ENCODE measurements at regions not wholly inside any gene's neighbourhood (a gene's known extent, or its start where the extent isn't known, plus 50 kb on each side); places are given as distances from the start of the nearest gene placed in this dataset.

GRCh38 chr6:88483424-88483823 is 317.3 kb upstream of the CNR1 start:
- no peak for DNase-seq
- TF ChIP-seq CTCF (IDR thresholded peaks at IDR 0.05) (no peak), POLR2A (IDR thresholded peaks at IDR 0.05) (no peak)
- intact Hi-C loops (cut with DNase I): no loop called here
- Histone ChIP-seq H3K27ac (no peak overlapping the region), H3K36me3 (no peaks in the 10 kb centered on the region), H3K27me3 (no peaks in the 10 kb centered on the region), H3K4me1 (no peaks in the 10 kb centered on the region), H3K9me3 (peaks cover 0 to 18% (median 7%) of the 10 kb centered on the region in 12 donors), H3K4me3 (no peak overlapping the region)
- 52 to 76% (median 67%) methylated on average over 2 of the region's 2 CpGs for WGBS, 4 donors
- ATAC-seq: no peak

GRCh38 chr6:88482465-88482864 is 316.3 kb upstream of the CNR1 start:
- no peak for TF ChIP-seq POLR2A (IDR thresholded peaks at IDR 0.05)
- no peak for TF ChIP-seq CTCF (IDR thresholded peaks at IDR 0.05)
- Histone ChIP-seq H3K4me3 (no peak overlapping the region), H3K27ac (no peak overlapping the region), H3K27me3 (no peaks in the 10 kb centered on the region), H3K4me1 (no peaks in the 10 kb centered on the region), H3K36me3 (no peaks in the 10 kb centered on the region), H3K9me3 (peaks cover 0 to 17% (median 7%) of the 10 kb centered on the region in 12 donors)
- ATAC-seq: no peak
- no peak for DNase-seq
- WGBS, 4 donors: 51 to 67% (median 60%) methylated on average over 1 of the region's 1 CpG
- intact Hi-C loops (cut with DNase I): no loop called here

- H3K27ac ChIP-seq: no peak overlapping the region
- intact Hi-C loops (cut with DNase I): no loop called here
- DNase-seq (no peak), ATAC-seq (no peak)
- no peak overlapping the region for H3K4me3 ChIP-seq
- no peak for TF ChIP-seq POLR2A (IDR thresholded peaks at IDR 0.05)
- no peak for TF ChIP-seq CTCF (IDR thresholded peaks at IDR 0.05)
- peaks cover 0 to 17% (median 7%) of the 10 kb centered on the region in 12 donors for H3K9me3 ChIP-seq
- WGBS, 4 donors: 37 to 56% (median 49%) methylated on average over 1 of the region's 1 CpG
- H3K27me3 ChIP-seq: no peaks in the 10 kb centered on the region
- H3K4me1 ChIP-seq: no peaks in the 10 kb centered on the region
- no peaks in the 10 kb centered on the region for H3K36me3 ChIP-seq
These were observed 315.4 kb upstream of the CNR1 start for GRCh38 chr6:88481519-88481918.

- intact Hi-C loops (cut with DNase I): no loop called here
- H3K4me3 ChIP-seq: no peak overlapping the region
- WGBS, 4 donors: 74 to 85% (median 79%) methylated on average over 5 of the region's 5 CpGs
- H3K27me3 ChIP-seq: no peaks in the 10 kb centered on the region
- no peak for DNase-seq
- no peaks in the 10 kb centered on the region for H3K36me3 ChIP-seq
- no peaks in the 10 kb centered on the region for H3K4me1 ChIP-seq
- TF ChIP-seq CTCF (IDR thresholded peaks at IDR 0.05) (no peak), POLR2A (IDR thresholded peaks at IDR 0.05) (no peak)
- no peak for ATAC-seq
- H3K27ac ChIP-seq: no peak overlapping the region
- H3K9me3 ChIP-seq: peaks cover 0 to 17% (median 7%) of the 10 kb centered on the region in 12 donors
These were observed 314.7 kb upstream of the CNR1 start for GRCh38 chr6:88480816-88481215.
